NCI-H2107 treated with DMSO at 0.1 percent for 48 hours (cell line): ENCODE measurements at regions not wholly inside any gene's neighbourhood (a gene's known extent, or its start where the extent isn't known, plus 50 kb on each side); places are given as distances from the start of the nearest gene placed in this dataset.

Source experiments
- DNase-seq: peaks from one replicate; lab custom pipeline; 2025; ENCODE audit not compliant: unreplicated experiment; lab: John Stamatoyannopoulos, UW

GRCh38 chr2:21916934-21917522 is 793.3 kb downstream of the TDRD15 start:
- DNase-seq = no peak

GRCh38 chr2:21920721-21921120 is 797.0 kb downstream of the TDRD15 start:
- DNase-seq = no peak

- DNase-seq = no peak
These were observed 801.0 kb downstream of the TDRD15 start for GRCh38 chr2:21924640-21925285.

GRCh38 chr2:21928292-21928691 is 804.5 kb downstream of the TDRD15 start:
- DNase-seq = no peak

GRCh38 chr2:21930226-21930625 is 806.5 kb downstream of the TDRD15 start:
- no peak for DNase-seq

GRCh38 chr2:21939967-21940366 is 816.2 kb downstream of the TDRD15 start:
- no peak for DNase-seq

- DNase-seq = no peak
These were observed 820.8 kb downstream of the TDRD15 start for GRCh38 chr2:21944536-21944935.

- DNase-seq = no peak
These were observed 821.9 kb downstream of the TDRD15 start for GRCh38 chr2:21945658-21946057.

GRCh38 chr2:21947046-21947445 is 823.3 kb downstream of the TDRD15 start:
- DNase-seq = no peak

- DNase-seq = no peak
These were observed 842.4 kb downstream of the TDRD15 start for GRCh38 chr2:21966139-21966538.

- no peak for DNase-seq
These were observed 847.2 kb downstream of the TDRD15 start for GRCh38 chr2:21970971-21971370.

- DNase-seq = no peak
These were observed 848.8 kb downstream of the TDRD15 start for GRCh38 chr2:21972586-21972985.

GRCh38 chr2:21981127-21981526 is 857.4 kb downstream of the TDRD15 start:
- no peak for DNase-seq

GRCh38 chr2:21993002-21993401 is 869.2 kb downstream of the TDRD15 start:
- no peak for DNase-seq

GRCh38 chr2:21996339-21996738 is 872.6 kb downstream of the TDRD15 start:
- DNase-seq = no peak

- no peak for DNase-seq
These were observed 875.8 kb downstream of the TDRD15 start for GRCh38 chr2:21999522-21999921.

- no peak for DNase-seq
These were observed 878.3 kb downstream of the TDRD15 start for GRCh38 chr2:22002066-22002465.

GRCh38 chr2:22003270-22003669 is 879.5 kb downstream of the TDRD15 start:
- DNase-seq = no peak

- DNase-seq = no peak
These were observed 887.3 kb downstream of the TDRD15 start for GRCh38 chr2:22011048-22011447.

- DNase-seq = no peak
These were observed 896.4 kb downstream of the TDRD15 start for GRCh38 chr2:22020091-22020742.

- DNase-seq = no peak
These were observed 903.7 kb downstream of the TDRD15 start for GRCh38 chr2:22027345-22028005.

GRCh38 chr2:22035361-22035830 is 911.6 kb downstream of the TDRD15 start:
- DNase-seq = no peak
